ENCODE measurements at regions not wholly inside any gene's neighbourhood (a gene's known extent, or its start where the extent isn't known, plus 50 kb on each side); places are given as distances from the start of the nearest gene placed in this dataset.
"Not testable (repeated sequence)": the region's sequence is repeated elsewhere in the genome, so short reads cannot be mapped to it uniquely, and the experiment has no call there.

- Histone ChIP-seq H3K4me1 (no peaks in the 10 kb centered on the region), H3K4me3 (no peak overlapping the region), H3K36me3 (no peaks in the 10 kb centered on the region), H3K27me3 (no peaks in the 10 kb centered on the region), H3K9me3 (no peaks in the 10 kb centered on the region), H3K27ac (no peak overlapping the region)
- DNase-seq = no peak
- TF ChIP-seq CTCF (IDR thresholded peaks at IDR 0.05) = no peak
- ATAC-seq = no peak
- intact Hi-C loops (cut with DNase I) = no loop called here
Measured at GRCh38 chr2:182606728-182607681, 109.1 kb upstream of the DNAJC10 start.

- intact Hi-C loops (cut with DNase I) = no loop called here
- no peak overlapping the region for H3K4me3 ChIP-seq
Measured at GRCh38 chr2:182608181-182608845, 107.7 kb upstream of the DNAJC10 start.

GRCh38 chr2:182609005-182609404 lies 107.1 kb upstream of the DNAJC10 start:
- H3K9me3 ChIP-seq; H3K4me1 ChIP-seq; DNase-seq; H3K27ac ChIP-seq; H3K27me3 ChIP-seq; ATAC-seq; H3K4me3 ChIP-seq; H3K36me3 ChIP-seq; intact Hi-C loops (cut with DNase I): not testable (repeated sequence)

More at GRCh38 chr2:182608181-182608845, 107.7 kb upstream of the DNAJC10 start:
- ATAC-seq (no peak), DNase-seq (peak in 1 of 4 donors; percentile 66)
- TF ChIP-seq CTCF (IDR thresholded peaks at IDR 0.05) = no peak
- H3K27me3 ChIP-seq = no peaks in the 10 kb centered on the region
- H3K36me3 ChIP-seq = no peaks in the 10 kb centered on the region
- no peak overlapping the region for H3K27ac ChIP-seq
- no peaks in the 10 kb centered on the region for H3K9me3 ChIP-seq
- H3K4me1 ChIP-seq = no peaks in the 10 kb centered on the region

- intact Hi-C loops (cut with DNase I) = no loop called here
- DNase-seq = no peak
- Histone ChIP-seq H3K9me3 (no peaks in the 10 kb centered on the region), H3K27me3 (no peaks in the 10 kb centered on the region), H3K27ac (no peak overlapping the region), H3K4me1 (no peaks in the 10 kb centered on the region), H3K36me3 (no peaks in the 10 kb centered on the region), H3K4me3 (no peak overlapping the region)
- TF ChIP-seq CTCF (IDR thresholded peaks at IDR 0.05) = no peak
- no peak for ATAC-seq
Measured at GRCh38 chr2:182610231-182610630, 105.8 kb upstream of the DNAJC10 start.

GRCh38 chr2:182611009-182611408 lies 105.0 kb upstream of the DNAJC10 start:
- Histone ChIP-seq H3K36me3 (no peaks in the 10 kb centered on the region), H3K9me3 (no peaks in the 10 kb centered on the region), H3K27ac (no peak overlapping the region), H3K4me1 (no peaks in the 10 kb centered on the region), H3K27me3 (no peaks in the 10 kb centered on the region), H3K4me3 (no peak overlapping the region)
- no peak for TF ChIP-seq CTCF (IDR thresholded peaks at IDR 0.05)
- intact Hi-C loops (cut with DNase I) = no loop called here
- no peak for DNase-seq
- ATAC-seq = no peak

Measured in left lung (tissue), 4 donors.